Body of pancreas (tissue), 4 donors: ENCODE measurements at regions not wholly inside any gene's neighbourhood (a gene's known extent, or its start where the extent isn't known, plus 50 kb on each side); places are given as distances from the start of the nearest gene placed in this dataset.

ENCODE experiments used
- ATAC-seq: fragments of 150-250 bp; one replicate; pipeline ENCODE4 v1.9.1; 2016
- DNase-seq, 4 donors: peaks; one replicate each; pipeline ENCODE4 v3.0.0-alpha.2; 2019
- H3K27ac ChIP-seq, 4 donors: fragments of 200-600 bp; sonication (generic); 1 replicate in 3 of 4; 2 replicates in 1 of 4; pipeline versions ENCODE4 v1.5.1 to v1.6.1; 2016 to 2019; ENCODE audit warnings: mild to moderate bottlenecking in 1 of 4, mixed read lengths in 1 of 4, moderate library complexity in 1 of 4
- H3K27me3 ChIP-seq, 2 donors: fragments of 200-600 bp; sonication (generic); one replicate each; pipeline ENCODE4 v1.6.0; 2016; ENCODE audit warnings: mild to moderate bottlenecking in 1 of 2
- H3K36me3 ChIP-seq, 2 donors: fragments of 200-600 bp; sonication (generic); replicated peaks in 1 of 2; 2 replicates each; pipeline ENCODE4 v1.5.1; 2016; ENCODE audit warnings: low read depth in 2 of 2; ENCODE audit not compliant: insufficient read depth in 1 of 2
- H3K4me1 ChIP-seq: fragments of 200-600 bp; sonication (generic); one replicate; pipeline ENCODE4 v1.6.0; 2016
- H3K4me3 ChIP-seq, 2 donors: fragments of 200-600 bp; sonication (generic); 1 replicate in 1 of 2; 2 replicates in 1 of 2; pipeline ENCODE4 v1.5.1; 2016 to 2019
- H3K9me3 ChIP-seq, 3 donors: fragments of 200-600 bp; sonication (generic); 1 replicate in 2 of 3; 2 replicates in 1 of 3; pipeline ENCODE4 v1.5.1; 2016
- POLR2A ChIP-seq, 3 donors: fragments of 450-650 bp; IDR thresholded peaks; one replicate each; pipeline ENCODE4 v1.6.1; 2016; ENCODE audit warnings: antibody characterized with exemption in 3 of 3, mild to moderate bottlenecking in 2 of 3
- WGBS, 2 donors: methylation state at CpG; one replicate each; pipeline ENCODE4 v1.1.5; 2017; 5-methylcytosine and 5-hydroxymethylcytosine counted together
- intact Hi-C: fragments of 100-400 bp; cut with DNase I; formaldehyde crosslinking; loops from one replicate; pipeline ENCODE4 v1.15.1; 2023
- TF ChIP-seq, protein P1 (sequence below), 7 experiments: fragments of 450-650 bp in 4 of 7; fragments of 200-600 bp in 3 of 7; sonication (generic) in 3 of 7; IDR thresholded peaks; one replicate each; pipeline ENCODE4 v1.5.1; 2016 to 2019; ENCODE audit warnings: antibody characterized with exemption in 7 of 7

DNA sequence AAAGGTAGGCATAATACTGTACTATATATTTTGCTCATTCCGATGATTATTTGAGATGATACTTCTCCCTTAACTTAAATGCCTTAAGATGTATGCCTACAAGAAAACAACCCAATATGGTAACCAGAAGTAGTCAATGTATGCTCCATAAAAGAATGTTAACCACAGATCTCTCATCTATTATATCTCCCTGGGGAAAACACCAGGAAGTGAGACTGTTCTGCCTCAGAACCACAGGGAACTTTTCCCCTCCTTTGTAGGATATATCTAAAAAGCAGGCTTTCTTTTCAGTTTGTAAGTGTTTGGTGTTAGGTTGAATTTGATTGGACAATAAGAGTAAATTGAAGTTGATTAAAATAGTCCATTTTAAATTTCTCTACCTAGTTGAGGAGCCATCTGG, 1160.5 kb upstream of the NXPH2 start:
- ATAC-seq: no peak
- no peak overlapping the region for H3K27ac ChIP-seq
- H3K27me3 ChIP-seq: no peaks in the 10 kb centered on the region

GRCh38 chr2:139925903-139926302, 1145.7 kb upstream of the NXPH2 start:
- no peaks in the 10 kb centered on the region for H3K9me3 ChIP-seq
- no peak overlapping the region for H3K27ac ChIP-seq
- TF ChIP-seq POLR2A (IDR thresholded peaks at IDR 0.05): no peak
- TF ChIP-seq, protein P1, sequence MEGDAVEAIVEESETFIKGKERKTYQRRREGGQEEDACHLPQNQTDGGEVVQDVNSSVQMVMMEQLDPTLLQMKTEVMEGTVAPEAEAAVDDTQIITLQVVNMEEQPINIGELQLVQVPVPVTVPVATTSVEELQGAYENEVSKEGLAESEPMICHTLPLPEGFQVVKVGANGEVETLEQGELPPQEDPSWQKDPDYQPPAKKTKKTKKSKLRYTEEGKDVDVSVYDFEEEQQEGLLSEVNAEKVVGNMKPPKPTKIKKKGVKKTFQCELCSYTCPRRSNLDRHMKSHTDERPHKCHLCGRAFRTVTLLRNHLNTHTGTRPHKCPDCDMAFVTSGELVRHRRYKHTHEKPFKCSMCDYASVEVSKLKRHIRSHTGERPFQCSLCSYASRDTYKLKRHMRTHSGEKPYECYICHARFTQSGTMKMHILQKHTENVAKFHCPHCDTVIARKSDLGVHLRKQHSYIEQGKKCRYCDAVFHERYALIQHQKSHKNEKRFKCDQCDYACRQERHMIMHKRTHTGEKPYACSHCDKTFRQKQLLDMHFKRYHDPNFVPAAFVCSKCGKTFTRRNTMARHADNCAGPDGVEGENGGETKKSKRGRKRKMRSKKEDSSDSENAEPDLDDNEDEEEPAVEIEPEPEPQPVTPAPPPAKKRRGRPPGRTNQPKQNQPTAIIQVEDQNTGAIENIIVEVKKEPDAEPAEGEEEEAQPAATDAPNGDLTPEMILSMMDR (IDR thresholded peaks at IDR 0.05): no peak
- H3K4me3 ChIP-seq: no peak overlapping the region
- intact Hi-C loops: no loop called here
- DNase-seq (no peak), ATAC-seq (no peak)
- no peaks in the 10 kb centered on the region for H3K36me3 ChIP-seq
- no peaks in the 10 kb centered on the region for H3K4me1 ChIP-seq
- H3K27me3 ChIP-seq: no peaks in the 10 kb centered on the region
- WGBS, 2 donors: 9 to 11% methylated on average over 1 of the region's 1 CpG

More for the DNA sequence above, 1160.5 kb upstream of the NXPH2 start:
- intact Hi-C loops: no loop called here
- no peak for DNase-seq
- no peaks in the 10 kb centered on the region for H3K4me1 ChIP-seq
- no peaks in the 10 kb centered on the region for H3K36me3 ChIP-seq
- H3K4me3 ChIP-seq: no peak overlapping the region
- 50 to 85% methylated on average over 1 of the region's 1 CpG for WGBS, 2 donors
- no peak for TF ChIP-seq POLR2A (IDR thresholded peaks at IDR 0.05)
- TF ChIP-seq, protein P1 (IDR thresholded peaks at IDR 0.05): no peak
- H3K9me3 ChIP-seq: no peaks in the 10 kb centered on the region

DNA sequence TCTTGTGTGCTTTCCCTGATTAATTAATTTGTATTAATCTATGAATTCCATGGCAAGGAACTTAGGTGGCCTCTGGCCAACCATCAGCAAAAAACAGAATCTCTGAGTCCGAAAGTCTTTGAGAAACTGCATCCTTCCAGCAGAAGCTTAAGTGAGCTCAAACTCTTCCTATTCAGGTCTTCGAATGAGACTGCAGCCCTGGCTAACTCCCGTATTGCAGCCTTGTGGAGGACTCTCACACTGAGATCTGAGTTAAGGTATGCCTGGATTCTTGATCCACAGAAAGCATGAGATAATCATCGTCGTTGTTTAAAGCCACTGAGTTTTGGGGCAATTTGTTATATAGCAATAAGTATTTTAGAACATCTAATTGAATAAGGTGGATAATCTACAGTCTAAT, 1143.9 kb upstream of the NXPH2 start:
- 50 to 59% methylated on average over 5 of the region's 5 CpGs for WGBS, 2 donors
- Histone ChIP-seq H3K4me1 (no peaks in the 10 kb centered on the region), H3K36me3 (no peaks in the 10 kb centered on the region), H3K4me3 (no peak overlapping the region), H3K27me3 (no peaks in the 10 kb centered on the region), H3K27ac (no peak overlapping the region), H3K9me3 (no peaks in the 10 kb centered on the region)
- intact Hi-C loops: no loop called here
- TF ChIP-seq POLR2A (IDR thresholded peaks at IDR 0.05): no peak
- ATAC-seq: no peak
- no peak for DNase-seq

GRCh38 chr2:139918982-139919381, 1138.8 kb upstream of the NXPH2 start:
- ATAC-seq: no peak
- H3K4me3 ChIP-seq: no peak overlapping the region
- intact Hi-C loops: no loop called here
- 82 to 87% methylated on average over 3 of the region's 3 CpGs for WGBS, 2 donors
- H3K27ac ChIP-seq: no peak overlapping the region
- no peaks in the 10 kb centered on the region for H3K9me3 ChIP-seq
- no peaks in the 10 kb centered on the region for H3K27me3 ChIP-seq
- no peaks in the 10 kb centered on the region for H3K4me1 ChIP-seq
- TF ChIP-seq, protein P1 (IDR thresholded peaks at IDR 0.05): no peak
- H3K36me3 ChIP-seq: no peaks in the 10 kb centered on the region
- DNase-seq: no peak

- intact Hi-C loops: no loop called here
- DNase-seq (no peak), ATAC-seq (no peak)
- H3K9me3 ChIP-seq: no peaks in the 10 kb centered on the region
- no peaks in the 10 kb centered on the region for H3K27me3 ChIP-seq
- no peaks in the 10 kb centered on the region for H3K4me1 ChIP-seq
- no peak overlapping the region for H3K27ac ChIP-seq
- H3K36me3 ChIP-seq: no peaks in the 10 kb centered on the region
- 47 to 49% methylated on average over 3 of the region's 3 CpGs for WGBS, 2 donors
- no peak for TF ChIP-seq POLR2A (IDR thresholded peaks at IDR 0.05)
- TF ChIP-seq, protein P1 (IDR thresholded peaks at IDR 0.05): no peak
- no peak overlapping the region for H3K4me3 ChIP-seq
Observed at GRCh38 chr2:139917690-139918384, 1137.6 kb upstream of the NXPH2 start.
